DMS 273 (cell line): ENCODE measurements at regions not wholly inside any gene's neighbourhood (a gene's known extent, or its start where the extent isn't known, plus 50 kb on each side); places are given as distances from the start of the nearest gene placed in this dataset.
A peak's percentile ranks its signal among the peaks of the same experiment; 100 is the strongest.

Experiments
- DNase-seq: peaks from one replicate; lab custom pipeline; 2025; ENCODE audit not compliant: unreplicated experiment; lab: John Stamatoyannopoulos, UW

GRCh38 chr4:130266814-130267213 lies 1170.9 kb downstream of the C4orf33 start:
- DNase-seq, result no peak

GRCh38 chr4:130288576-130288975 lies 1192.6 kb downstream of the C4orf33 start:
- no peak for DNase-seq

GRCh38 chr4:130293692-130294091 lies 1197.7 kb downstream of the C4orf33 start:
- DNase-seq, result no peak

GRCh38 chr4:130296448-130296847 lies 1200.5 kb downstream of the C4orf33 start:
- no peak for DNase-seq

GRCh38 chr4:130306566-130306965 lies 1210.6 kb downstream of the C4orf33 start:
- DNase-seq, result no peak

GRCh38 chr4:130309221-130309620 lies 1213.3 kb downstream of the C4orf33 start:
- DNase-seq, result no peak

- DNase-seq, result no peak
Observed at GRCh38 chr4:130322439-130322838, 1226.5 kb downstream of the C4orf33 start.

GRCh38 chr4:130329036-130329435 lies 1233.1 kb downstream of the C4orf33 start:
- no peak for DNase-seq

GRCh38 chr4:130333241-130333759 lies 1237.3 kb downstream of the C4orf33 start:
- no peak for DNase-seq

- no peak for DNase-seq
Observed at GRCh38 chr4:130335417-130336194, 1239.7 kb downstream of the C4orf33 start.

- DNase-seq, result peak; percentile 47
Observed at GRCh38 chr4:130336585-130337217, 1240.7 kb downstream of the C4orf33 start.

- DNase-seq, result no peak
Observed at GRCh38 chr4:130338851-130339250, 1242.9 kb downstream of the C4orf33 start.

GRCh38 chr4:130349745-130350144 lies 1253.8 kb downstream of the C4orf33 start:
- no peak for DNase-seq

- DNase-seq, result no peak
Observed at GRCh38 chr4:130356873-130357272, 1260.9 kb downstream of the C4orf33 start.

GRCh38 chr4:130359542-130359941 lies 1263.6 kb downstream of the C4orf33 start:
- peak; percentile 7 for DNase-seq

GRCh38 chr4:130361616-130362015 lies 1265.7 kb downstream of the C4orf33 start:
- DNase-seq, result no peak

- DNase-seq, result no peak
Observed at GRCh38 chr4:130368668-130369067, 1272.7 kb downstream of the C4orf33 start.

- DNase-seq, result no peak
Observed at GRCh38 chr4:130393231-130393630, 1297.3 kb downstream of the C4orf33 start.

GRCh38 chr4:130393642-130394041 lies 1297.7 kb downstream of the C4orf33 start:
- no peak for DNase-seq

- no peak for DNase-seq
Observed at GRCh38 chr4:130395871-130396270, 1299.9 kb downstream of the C4orf33 start.

- no peak for DNase-seq
Observed at GRCh38 chr4:130403221-130403620, 1307.3 kb downstream of the C4orf33 start.

- no peak for DNase-seq
Observed at GRCh38 chr4:130416228-130416627, 1320.3 kb downstream of the C4orf33 start.
